D721Med (cell line): ENCODE measurements at regions not wholly inside any gene's neighbourhood (a gene's known extent, or its start where the extent isn't known, plus 50 kb on each side); places are given as distances from the start of the nearest gene placed in this dataset.

Experiments
- DNase-seq: peaks from one replicate; pipeline ENCODE4 v3.0.0; 2011; ENCODE audit warnings: low spot score; ENCODE audit not compliant: insufficient read length
- FAIRE-seq: peaks from 2 replicates; lab custom pipeline; 2011; peaks lifted over from hg19 to GRCh38; lab: Jason Lieb, UNC
- TF ChIP-seq, protein P1 (sequence below): IDR thresholded peaks from 2 replicates; pipeline ENCODE4 v1.5.1; 2012; ENCODE audit warnings: mild to moderate bottlenecking, control low read depth; ENCODE audit not compliant: insufficient read depth; ENCODE audit errors: missing control alignments

DNA sequence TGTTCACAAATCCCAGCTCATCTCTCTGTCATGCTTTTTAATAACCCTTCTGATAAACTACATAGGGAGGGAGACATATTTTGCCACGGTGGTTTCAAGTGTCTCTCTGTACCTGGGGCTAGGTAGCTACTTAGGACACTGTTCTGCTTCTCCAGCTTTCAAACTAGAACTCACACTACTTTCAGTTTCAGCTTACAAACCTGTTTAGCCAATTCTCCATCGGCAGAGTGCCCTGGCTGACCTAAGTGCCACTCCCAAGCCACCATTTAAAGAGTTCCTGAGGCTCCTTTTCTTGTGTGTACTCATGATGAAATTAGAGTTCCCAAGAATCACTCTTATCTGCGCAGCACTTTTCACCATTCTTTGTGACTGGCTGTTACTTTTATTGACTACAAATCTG is 899.2 kb downstream of the FAT4 start:
- FAIRE-seq: no peak
- DNase-seq: no peak

DNA sequence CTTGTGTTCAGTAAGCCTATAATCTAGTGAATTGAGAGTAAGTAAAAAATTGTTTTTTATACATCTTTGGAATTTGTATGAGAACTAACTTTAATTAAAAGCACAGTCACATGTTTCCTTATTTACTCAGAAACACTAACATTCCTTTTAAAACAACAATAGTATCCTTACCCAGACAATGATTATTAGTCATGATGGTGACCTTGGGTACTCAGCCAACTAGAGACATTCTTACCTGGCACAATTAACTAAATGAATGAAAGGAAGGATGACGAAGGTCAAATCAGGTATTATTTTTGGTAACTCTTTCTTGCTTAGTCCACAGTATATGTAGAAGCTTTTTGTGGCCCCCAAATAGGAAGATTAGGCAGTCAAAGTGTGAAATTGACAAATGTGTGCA is 901.0 kb downstream of the FAT4 start:
- TF ChIP-seq, protein P1, sequence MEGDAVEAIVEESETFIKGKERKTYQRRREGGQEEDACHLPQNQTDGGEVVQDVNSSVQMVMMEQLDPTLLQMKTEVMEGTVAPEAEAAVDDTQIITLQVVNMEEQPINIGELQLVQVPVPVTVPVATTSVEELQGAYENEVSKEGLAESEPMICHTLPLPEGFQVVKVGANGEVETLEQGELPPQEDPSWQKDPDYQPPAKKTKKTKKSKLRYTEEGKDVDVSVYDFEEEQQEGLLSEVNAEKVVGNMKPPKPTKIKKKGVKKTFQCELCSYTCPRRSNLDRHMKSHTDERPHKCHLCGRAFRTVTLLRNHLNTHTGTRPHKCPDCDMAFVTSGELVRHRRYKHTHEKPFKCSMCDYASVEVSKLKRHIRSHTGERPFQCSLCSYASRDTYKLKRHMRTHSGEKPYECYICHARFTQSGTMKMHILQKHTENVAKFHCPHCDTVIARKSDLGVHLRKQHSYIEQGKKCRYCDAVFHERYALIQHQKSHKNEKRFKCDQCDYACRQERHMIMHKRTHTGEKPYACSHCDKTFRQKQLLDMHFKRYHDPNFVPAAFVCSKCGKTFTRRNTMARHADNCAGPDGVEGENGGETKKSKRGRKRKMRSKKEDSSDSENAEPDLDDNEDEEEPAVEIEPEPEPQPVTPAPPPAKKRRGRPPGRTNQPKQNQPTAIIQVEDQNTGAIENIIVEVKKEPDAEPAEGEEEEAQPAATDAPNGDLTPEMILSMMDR: no peak
- no peak for DNase-seq
- no peak for FAIRE-seq

More for the DNA sequence above, 899.2 kb downstream of the FAT4 start:
- TF ChIP-seq, protein P1: no peak

DNA sequence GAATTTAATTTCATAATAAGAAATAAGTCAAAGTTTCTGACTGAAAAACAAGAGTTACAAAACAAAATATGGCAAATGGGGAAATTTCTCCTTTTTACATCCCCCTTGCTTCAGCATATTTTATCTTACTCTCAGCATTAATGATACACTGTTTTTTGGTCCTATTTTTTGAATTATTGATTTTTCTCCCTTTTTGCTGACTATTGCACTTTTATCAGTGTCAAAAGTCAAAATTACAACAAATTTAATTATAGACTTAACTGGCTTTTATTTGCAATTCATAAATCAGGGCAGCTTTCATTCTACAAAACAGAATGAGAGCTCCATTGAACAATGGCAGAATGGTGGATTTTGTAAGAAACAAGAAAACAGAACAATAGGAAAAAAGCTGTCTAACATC is 901.9 kb downstream of the FAT4 start:
- no peak for DNase-seq
- TF ChIP-seq, protein P1: no peak
- no peak for FAIRE-seq

- TF ChIP-seq, protein P1: no peak
- DNase-seq (no peak), FAIRE-seq (no peak)
These were observed 906.5 kb downstream of the FAT4 start for GRCh38 chr4:126221282-126221681.

GRCh38 chr4:126221717-126222340 is 907.1 kb downstream of the FAT4 start:
- no peak for DNase-seq
- no peak for FAIRE-seq
- TF ChIP-seq, protein P1: no peak

GRCh38 chr4:126223784-126224407 is 909.1 kb downstream of the FAT4 start:
- DNase-seq: no peak
- FAIRE-seq: peak; percentile 73
- TF ChIP-seq, protein P1: peak; percentile 56

DNA sequence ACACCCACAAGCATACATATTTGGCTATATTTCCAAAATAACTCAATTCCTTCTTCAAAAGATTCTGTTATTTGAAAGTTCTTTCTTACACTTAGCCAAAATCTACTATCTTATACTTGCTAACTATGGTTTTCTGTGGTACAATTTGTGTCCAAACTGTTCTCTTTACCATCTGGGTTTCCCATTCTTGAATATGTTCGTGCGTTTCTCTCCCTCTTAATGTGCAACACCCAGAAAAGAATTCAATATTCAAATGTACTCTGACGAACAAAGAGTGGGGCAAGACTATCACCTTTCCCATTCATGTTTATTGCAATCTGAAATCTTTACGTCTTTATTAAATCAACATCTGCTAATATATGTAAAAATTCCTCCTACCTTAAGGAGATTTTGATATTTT is 912.7 kb downstream of the FAT4 start:
- TF ChIP-seq, protein P1: no peak
- DNase-seq (no peak), FAIRE-seq (no peak)
